Breast epithelium (tissue), 4 donors: ENCODE measurements at regions not wholly inside any gene's neighbourhood (a gene's known extent, or its start where the extent isn't known, plus 50 kb on each side); places are given as distances from the start of the nearest gene placed in this dataset.

Experiments used
- DNase-seq, 2 donors: peaks; one replicate each; pipeline ENCODE4 v3.0.0-alpha.2; 2019; ENCODE audit warnings: low spot score in 2 of 2
- H3K27ac ChIP-seq, 2 donors: fragments of 200-600 bp; sonication (generic) in 1 of 2; one replicate each; pipeline ENCODE4 v1.5.1; 2016 to 2019; ENCODE audit warnings: mild to moderate bottlenecking in 1 of 2
- H3K27me3 ChIP-seq, 2 donors: fragments of 200-600 bp; sonication (generic) in 1 of 2; one replicate each; pipeline versions ENCODE4 v1.5.1 to v1.6.0; 2017 to 2019; ENCODE audit warnings: control low read depth in 1 of 2, mild to moderate bottlenecking in 1 of 2
- H3K36me3 ChIP-seq: fragments of 200-600 bp; one replicate; pipeline ENCODE4 v1.5.1; 2019
- H3K4me1 ChIP-seq, 2 donors: fragments of 200-600 bp; sonication (generic); one replicate each; pipeline ENCODE4 v1.5.1; 2016 to 2019; ENCODE audit warnings: control low read depth in 1 of 2
- H3K4me3 ChIP-seq, 3 donors: fragments of 200-600 bp; sonication (generic); 1 replicate in 2 of 3; 2 replicates in 1 of 3; pipeline ENCODE4 v1.5.1; 2016 to 2019; ENCODE audit warnings: mild to moderate bottlenecking in 3 of 3, moderate library complexity in 2 of 3
- H3K9me3 ChIP-seq, 2 donors: fragments of 200-600 bp; sonication (generic) in 1 of 2; one replicate each; pipeline ENCODE4 v1.5.1; 2016 to 2019; ENCODE audit warnings: control low read depth in 1 of 2
- POLR2A ChIP-seq: fragments of 450-650 bp; IDR thresholded peaks from one replicate; pipeline ENCODE4 v1.6.1; 2016; ENCODE audit warnings: antibody characterized with exemption, mild to moderate bottlenecking, moderate library complexity
- POLR2AphosphoS5 ChIP-seq, 3 donors: sonication (generic); formaldehyde crosslinking; IDR thresholded peaks; one replicate each; pipeline ENCODE4 v1.6.1; 2017; ENCODE audit warnings: antibody characterized with exemption in 3 of 3
- intact Hi-C: fragments of 100-400 bp; cut with DNase I; formaldehyde crosslinking; loops from one replicate; pipeline ENCODE4 v1.15.1; 2023; ENCODE audit warnings: low total_unique reads
- TF ChIP-seq, protein P1 (sequence below), 3 donors: fragments of 450-650 bp; IDR thresholded peaks; one replicate each; pipeline ENCODE4 v1.5.1; 2016 to 2017; ENCODE audit warnings: antibody characterized with exemption in 3 of 3, mild to moderate bottlenecking in 3 of 3, moderate library complexity in 3 of 3

DNA sequence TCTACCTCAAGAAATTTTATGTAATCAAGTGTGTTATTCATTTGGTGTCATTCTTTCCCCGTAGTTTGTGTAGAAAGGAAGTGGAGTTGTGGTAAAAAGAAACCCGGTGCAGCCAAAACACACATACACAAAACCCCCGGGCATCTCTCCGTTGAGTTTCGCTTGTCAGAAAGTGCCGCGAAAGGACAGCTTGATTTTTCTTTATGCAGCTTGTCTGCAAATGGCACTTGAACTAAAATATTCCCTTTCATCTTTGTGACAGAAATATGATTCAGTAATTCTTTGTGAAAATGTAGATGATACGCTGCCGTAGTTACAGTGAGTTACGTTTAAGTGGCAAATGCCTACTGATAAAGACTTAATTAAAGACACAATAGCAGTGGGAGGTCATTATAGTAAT is 268.8 kb upstream of the SPRED2 start:
- no peaks in the 10 kb centered on the region for H3K36me3 ChIP-seq
- no peaks in the 10 kb centered on the region for H3K4me1 ChIP-seq
- DNase-seq, result no peak
- no peaks in the 10 kb centered on the region for H3K27me3 ChIP-seq
- TF ChIP-seq, protein P1, sequence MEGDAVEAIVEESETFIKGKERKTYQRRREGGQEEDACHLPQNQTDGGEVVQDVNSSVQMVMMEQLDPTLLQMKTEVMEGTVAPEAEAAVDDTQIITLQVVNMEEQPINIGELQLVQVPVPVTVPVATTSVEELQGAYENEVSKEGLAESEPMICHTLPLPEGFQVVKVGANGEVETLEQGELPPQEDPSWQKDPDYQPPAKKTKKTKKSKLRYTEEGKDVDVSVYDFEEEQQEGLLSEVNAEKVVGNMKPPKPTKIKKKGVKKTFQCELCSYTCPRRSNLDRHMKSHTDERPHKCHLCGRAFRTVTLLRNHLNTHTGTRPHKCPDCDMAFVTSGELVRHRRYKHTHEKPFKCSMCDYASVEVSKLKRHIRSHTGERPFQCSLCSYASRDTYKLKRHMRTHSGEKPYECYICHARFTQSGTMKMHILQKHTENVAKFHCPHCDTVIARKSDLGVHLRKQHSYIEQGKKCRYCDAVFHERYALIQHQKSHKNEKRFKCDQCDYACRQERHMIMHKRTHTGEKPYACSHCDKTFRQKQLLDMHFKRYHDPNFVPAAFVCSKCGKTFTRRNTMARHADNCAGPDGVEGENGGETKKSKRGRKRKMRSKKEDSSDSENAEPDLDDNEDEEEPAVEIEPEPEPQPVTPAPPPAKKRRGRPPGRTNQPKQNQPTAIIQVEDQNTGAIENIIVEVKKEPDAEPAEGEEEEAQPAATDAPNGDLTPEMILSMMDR (IDR thresholded peaks at IDR 0.05), result no peak
- TF ChIP-seq POLR2AphosphoS5 (IDR thresholded peaks at IDR 0.05) (no peak), POLR2A (no peak)
- H3K4me3 ChIP-seq, result no peak overlapping the region
- H3K27ac ChIP-seq, result no peak overlapping the region
- intact Hi-C loops, result no loop called here
- H3K9me3 ChIP-seq, result no peaks in the 10 kb centered on the region

DNA sequence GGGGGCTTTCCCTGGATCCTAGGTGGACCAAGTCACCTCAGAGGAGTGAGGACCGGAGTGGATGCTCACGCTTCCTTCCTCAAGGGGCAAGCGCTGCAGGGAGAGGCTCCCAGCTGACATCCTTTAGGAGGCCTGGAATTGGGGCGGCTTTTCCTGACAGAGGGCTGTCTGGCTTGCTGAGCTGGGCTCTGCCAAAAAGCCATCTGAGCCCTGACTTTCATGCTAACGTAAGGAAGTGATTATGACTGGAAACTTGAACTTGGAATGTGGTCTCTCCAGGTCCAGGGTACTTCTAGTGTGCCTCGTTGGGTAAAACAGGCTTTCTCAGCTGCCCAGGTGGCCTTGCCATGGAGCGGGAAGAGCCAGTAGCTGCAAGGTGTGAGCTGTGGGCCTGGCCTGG is 268.3 kb upstream of the SPRED2 start:
- DNase-seq, result no peak
- no peaks in the 10 kb centered on the region for H3K9me3 ChIP-seq
- no peaks in the 10 kb centered on the region for H3K4me1 ChIP-seq
- H3K27me3 ChIP-seq, result no peaks in the 10 kb centered on the region
- no peaks in the 10 kb centered on the region for H3K36me3 ChIP-seq
- TF ChIP-seq, protein P1 (IDR thresholded peaks at IDR 0.05), result no peak
- TF ChIP-seq POLR2A, result no peak
- no peak overlapping the region for H3K4me3 ChIP-seq
- no peak overlapping the region for H3K27ac ChIP-seq
- intact Hi-C loops, result no loop called here

DNA sequence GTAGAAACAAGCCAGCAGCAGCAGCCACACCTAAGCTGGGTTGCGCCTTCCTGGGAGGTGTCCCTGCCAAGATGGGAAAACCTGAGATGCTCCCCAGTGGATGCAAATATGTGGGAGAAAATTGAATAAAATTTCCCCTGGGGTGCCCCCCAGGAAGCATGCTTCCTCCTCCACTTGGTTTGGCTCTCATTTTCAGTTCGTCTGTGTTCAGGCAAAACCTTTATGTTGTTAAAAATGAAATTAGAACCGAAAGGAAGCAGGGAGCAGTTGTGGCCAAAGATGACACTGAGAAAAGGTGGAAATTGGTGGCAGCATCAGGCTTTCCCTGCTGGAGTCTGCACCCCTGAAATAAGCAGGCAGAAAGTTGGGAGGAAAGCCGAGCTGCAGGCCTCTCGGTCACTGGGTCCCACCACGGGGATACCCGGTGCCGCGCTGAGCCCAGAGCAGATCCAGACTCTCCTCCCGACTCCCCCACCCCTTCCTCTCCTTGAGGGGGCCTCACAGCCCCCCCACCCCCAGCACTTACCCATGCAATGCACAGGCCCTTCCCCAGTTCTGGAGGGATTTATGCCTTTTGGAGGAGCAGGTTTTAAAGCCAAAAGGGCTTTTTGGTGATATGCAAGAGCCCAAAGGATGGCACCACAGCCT is 267.7 kb upstream of the SPRED2 start:
- no peak for DNase-seq
- TF ChIP-seq, protein P1 (IDR thresholded peaks at IDR 0.05), result no peak
- TF ChIP-seq POLR2AphosphoS5 (IDR thresholded peaks at IDR 0.05), result no peak
- no peak for TF ChIP-seq POLR2A
- Histone ChIP-seq H3K9me3 (no peaks in the 10 kb centered on the region), H3K27me3 (no peaks in the 10 kb centered on the region), H3K4me3 (no peak overlapping the region), H3K36me3 (no peaks in the 10 kb centered on the region), H3K4me1 (no peaks in the 10 kb centered on the region), H3K27ac (no peak overlapping the region)
- intact Hi-C loops, result no loop called here

DNA sequence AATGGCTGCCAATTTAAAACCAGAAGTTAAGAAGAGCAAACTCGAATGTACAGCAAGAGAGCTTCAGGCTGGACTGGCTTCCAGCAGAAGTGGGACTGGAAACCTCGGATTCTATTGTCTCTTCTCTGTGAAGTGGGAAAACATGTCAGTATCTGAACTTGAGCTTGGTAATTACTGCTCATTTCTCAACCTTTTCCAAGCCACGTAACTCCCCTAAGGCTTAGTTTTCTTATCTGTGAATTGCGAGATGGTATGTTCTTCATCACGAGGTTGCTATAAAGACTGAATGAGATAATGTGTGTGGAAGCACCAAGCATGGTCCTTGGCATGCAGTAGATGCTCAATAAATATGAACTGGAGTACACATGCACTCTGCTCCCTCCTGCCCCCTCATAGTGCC is 259.4 kb upstream of the SPRED2 start:
- Histone ChIP-seq H3K27me3 (no peaks in the 10 kb centered on the region), H3K9me3 (no peaks in the 10 kb centered on the region), H3K4me3 (no peak overlapping the region), H3K4me1 (no peaks in the 10 kb centered on the region), H3K36me3 (no peaks in the 10 kb centered on the region), H3K27ac (no peak overlapping the region)
- DNase-seq, result no peak
- TF ChIP-seq POLR2AphosphoS5 (IDR thresholded peaks at IDR 0.05) (no peak), POLR2A (no peak)
- TF ChIP-seq, protein P1 (IDR thresholded peaks at IDR 0.05), result no peak
- intact Hi-C loops, result no loop called here

DNA sequence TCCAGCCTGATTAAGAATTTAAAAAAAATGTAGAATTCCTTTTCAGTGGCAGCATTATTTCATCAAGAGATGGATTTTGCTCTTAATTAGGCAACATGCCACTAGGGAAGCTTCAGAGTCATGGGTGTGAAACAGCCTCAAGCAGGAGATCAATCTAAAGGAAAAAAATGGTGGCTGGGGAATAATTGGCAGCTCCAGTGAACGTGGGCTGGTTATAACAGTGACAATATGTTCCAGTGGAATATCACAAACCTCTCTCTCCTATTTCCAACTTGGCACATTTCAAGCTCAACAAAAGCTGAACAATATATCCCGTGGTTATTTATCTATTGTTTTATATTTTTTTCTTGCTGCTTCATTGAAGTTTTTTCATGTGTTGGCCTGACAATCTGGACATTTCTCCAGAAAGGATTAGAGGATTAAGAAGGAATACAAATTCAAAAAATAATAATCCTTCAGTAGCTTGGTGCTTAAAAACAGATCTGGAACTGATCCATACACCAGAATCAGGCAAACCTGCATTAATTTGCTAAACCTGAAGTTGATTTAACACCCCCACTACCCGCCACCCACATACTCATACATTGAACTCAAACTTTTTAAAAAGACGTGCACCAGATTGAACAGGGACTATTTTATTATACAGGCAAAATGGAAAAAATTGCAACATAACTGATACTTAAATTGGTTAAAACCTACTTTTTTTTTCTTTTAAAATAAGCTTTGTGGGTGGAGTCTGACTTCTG is 255.9 kb upstream of the SPRED2 start:
- TF ChIP-seq POLR2A (no peak), POLR2AphosphoS5 (IDR thresholded peaks at IDR 0.05) (no peak)
- TF ChIP-seq, protein P1 (IDR thresholded peaks at IDR 0.05), result no peak
- intact Hi-C loops, result no loop called here

More for the DNA sequence above, 255.9 kb upstream of the SPRED2 start:
- Histone ChIP-seq H3K9me3 (no peaks in the 10 kb centered on the region), H3K4me1 (no peaks in the 10 kb centered on the region), H3K27ac (no peak overlapping the region), H3K27me3 (no peaks in the 10 kb centered on the region), H3K36me3 (no peaks in the 10 kb centered on the region), H3K4me3 (no peak overlapping the region)
- no peak for DNase-seq
